Fibroblast of mammary gland (primary cell): ENCODE measurements at regions not wholly inside any gene's neighbourhood (a gene's known extent, or its start where the extent isn't known, plus 50 kb on each side); places are given as distances from the start of the nearest gene placed in this dataset.
A peak's percentile ranks its signal among the peaks of the same experiment; 100 is the strongest.

Source experiments
- DNase-seq: peaks from one replicate; pipeline ENCODE4 v3.0.0-alpha.2; 2010; ENCODE audit warnings: low read depth
- H3K4me3 ChIP-seq: 2 replicates; pipeline ENCODE4 v1.5.1; 2011; ENCODE audit warnings: low read depth, mild to moderate bottlenecking, low read length, moderate library complexity; ENCODE audit not compliant: control insufficient read depth
- CTCF ChIP-seq: conservative IDR thresholded peaks from 2 replicates; pipeline ENCODE4 v1.5.1; 2011; ENCODE audit warnings: low read depth, low read length, inconsistent platforms; ENCODE audit not compliant: control insufficient read depth, insufficient read depth

DNA sequence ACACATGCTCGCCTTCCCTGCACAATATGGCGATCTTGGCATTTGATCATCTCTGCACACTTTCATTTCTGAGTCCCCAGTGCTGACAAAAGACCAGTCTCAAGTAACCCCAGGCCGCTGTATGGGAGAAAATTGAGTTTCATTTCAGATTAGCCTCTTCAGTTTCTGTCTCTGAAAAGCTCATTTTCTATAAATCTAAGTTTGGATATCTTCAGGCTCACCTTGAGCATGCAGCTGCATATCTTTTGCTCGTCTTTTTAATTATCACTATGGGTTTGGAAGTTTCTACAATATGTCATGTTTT is 169.1 kb upstream of the MAST4 start:
- TF ChIP-seq CTCF, result no peak
- no peak overlapping the region for H3K4me3 ChIP-seq
- DNase-seq, result no peak

GRCh38 chr5:66436721-66437120 is 159.5 kb upstream of the MAST4 start:
- TF ChIP-seq CTCF, result peak; percentile 27
- no peak overlapping the region for H3K4me3 ChIP-seq
- no peak for DNase-seq

DNA sequence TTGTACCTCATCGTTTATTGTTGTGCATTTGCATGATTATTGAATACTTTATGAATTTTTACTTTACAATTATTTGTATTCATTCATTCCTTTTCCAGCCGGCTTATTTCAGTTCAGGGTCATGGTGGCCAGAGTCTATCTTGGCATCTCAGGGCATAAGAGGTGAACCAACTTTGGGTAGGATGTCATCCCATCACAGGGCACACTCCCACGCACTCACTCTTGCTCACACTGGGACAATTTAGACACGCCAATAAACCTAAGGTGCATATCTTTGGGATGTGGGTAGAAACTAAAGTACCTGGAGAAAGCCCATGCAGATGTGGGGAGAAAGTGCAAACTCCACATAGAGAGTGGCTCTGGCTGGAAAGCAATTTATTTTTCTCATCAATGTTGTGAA is 158.1 kb upstream of the MAST4 start:
- no peak for TF ChIP-seq CTCF
- H3K4me3 ChIP-seq, result no peak overlapping the region

GRCh38 chr5:66438696-66439095 is 157.5 kb upstream of the MAST4 start:
- H3K4me3 ChIP-seq, result no peak overlapping the region
- DNase-seq, result no peak

More for the DNA sequence above, 158.1 kb upstream of the MAST4 start:
- DNase-seq, result no peak

GRCh38 chr5:66440202-66440680 is 156.0 kb upstream of the MAST4 start:
- no peak for TF ChIP-seq CTCF
- DNase-seq, result peak; percentile 79
- no peak overlapping the region for H3K4me3 ChIP-seq

More at GRCh38 chr5:66438696-66439095, 157.5 kb upstream of the MAST4 start:
- no peak for TF ChIP-seq CTCF

DNA sequence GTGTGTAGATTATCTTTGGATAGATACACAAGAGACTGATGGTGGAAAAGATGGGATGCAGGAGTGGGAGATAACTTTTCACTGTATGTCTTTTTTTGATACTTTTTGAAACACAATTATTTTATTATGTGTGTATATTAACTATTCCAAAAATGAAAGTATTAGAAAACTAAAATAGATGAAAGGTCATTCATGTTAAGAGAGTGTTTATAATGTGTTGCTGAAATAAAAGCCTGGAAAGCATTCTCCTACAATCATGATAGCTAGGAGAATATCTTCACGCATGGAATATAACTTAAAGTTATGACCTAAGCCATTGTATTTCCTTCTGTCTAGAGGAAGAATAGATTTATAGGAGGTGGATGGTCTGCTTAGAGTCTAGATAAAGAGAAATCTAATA is 154.8 kb upstream of the MAST4 start:
- no peak for TF ChIP-seq CTCF
- no peak for DNase-seq
- H3K4me3 ChIP-seq, result no peak overlapping the region

DNA sequence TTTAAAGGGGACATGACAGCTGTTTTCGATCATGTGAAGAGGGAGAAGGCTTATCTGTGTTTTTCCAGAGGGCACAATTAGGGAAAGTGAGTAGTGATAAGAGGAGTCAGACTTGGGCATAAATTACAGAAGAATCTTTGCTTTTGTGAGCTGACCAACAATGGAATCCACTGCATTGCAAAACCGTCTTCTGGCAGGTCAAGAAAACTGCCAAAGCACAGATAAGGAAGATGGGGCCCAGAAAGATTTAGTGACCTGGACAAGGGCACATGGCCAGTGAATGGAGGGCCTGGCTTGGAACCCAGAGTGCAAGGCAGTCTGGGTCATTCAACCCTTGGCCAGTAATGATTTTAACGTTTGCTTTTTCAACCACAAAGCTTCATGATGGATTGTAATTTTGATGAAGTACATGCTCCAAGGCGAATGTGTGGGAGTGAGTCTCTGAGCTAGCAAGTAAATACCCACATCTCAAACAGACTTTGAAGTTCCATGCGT is 153.2 kb upstream of the MAST4 start:
- DNase-seq, result peak; percentile 31
- no peak overlapping the region for H3K4me3 ChIP-seq
- no peak for TF ChIP-seq CTCF
